ENCODE measurements at regions not wholly inside any gene's neighbourhood (a gene's known extent, or its start where the extent isn't known, plus 50 kb on each side); places are given as distances from the start of the nearest gene placed in this dataset.
A peak's percentile ranks its signal among the peaks of the same experiment; 100 is the strongest.

GRCh38 chr3:43867436-43868072 is 176.8 kb downstream of the ABHD5 start:
- DNase-seq = no peak

DNA sequence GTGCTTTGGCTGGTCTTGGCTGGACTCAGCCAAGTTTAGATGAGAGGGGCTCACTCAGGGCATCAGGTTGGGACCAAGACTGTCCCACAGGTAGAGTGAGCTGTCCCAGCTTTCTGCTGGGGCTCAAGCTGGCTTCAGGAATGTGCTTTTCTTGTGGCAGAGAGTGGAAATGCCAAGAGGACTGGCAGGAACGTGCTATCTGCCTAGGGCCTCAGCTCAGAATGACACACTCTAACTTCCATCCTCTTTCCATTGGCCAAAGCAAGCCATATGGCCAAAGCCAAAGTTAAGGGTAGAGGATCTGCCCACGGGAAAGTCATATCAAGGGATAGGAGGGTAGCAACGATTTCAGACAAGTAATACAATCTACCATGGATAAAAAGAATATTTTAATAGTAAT is 178.8 kb downstream of the ABHD5 start:
- no peak for DNase-seq

GRCh38 chr3:43870120-43870519 is 179.4 kb downstream of the ABHD5 start:
- DNase-seq = peak in 1 of 2 donors; percentile 29

GRCh38 chr3:43870844-43871626 is 180.3 kb downstream of the ABHD5 start:
- DNase-seq = no peak

GRCh38 chr3:43871627-43872245 is 181.0 kb downstream of the ABHD5 start:
- DNase-seq = no peak

GRCh38 chr3:43872301-43872700 is 181.6 kb downstream of the ABHD5 start:
- DNase-seq = no peak

DNA sequence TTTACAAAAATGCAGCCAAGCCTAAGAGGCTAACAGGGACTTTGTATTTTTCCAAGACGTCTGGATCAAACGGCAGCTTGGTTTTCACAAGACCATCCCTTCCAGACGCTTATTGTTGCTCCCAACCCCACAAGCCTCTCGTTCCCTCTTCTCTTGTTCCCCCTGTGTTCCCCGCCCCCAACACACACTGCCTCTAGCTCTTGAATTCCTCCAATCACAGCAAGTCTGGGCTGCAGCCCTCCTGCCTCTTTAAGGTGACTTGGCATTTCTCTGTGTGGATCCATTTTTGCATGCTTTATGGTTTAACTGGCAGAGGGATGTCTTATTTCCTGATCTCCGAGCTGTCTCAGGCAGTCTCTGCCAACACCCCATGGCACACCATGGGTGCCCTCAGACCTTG is 182.2 kb downstream of the ABHD5 start:
- DNase-seq = no peak

GRCh38 chr3:43873723-43874122 is 183.0 kb downstream of the ABHD5 start:
- no peak for DNase-seq

- no peak for DNase-seq
These were observed 183.6 kb downstream of the ABHD5 start for GRCh38 chr3:43874290-43874689.

- DNase-seq = no peak
These were observed 184.0 kb downstream of the ABHD5 start for GRCh38 chr3:43874731-43875130.

DNA sequence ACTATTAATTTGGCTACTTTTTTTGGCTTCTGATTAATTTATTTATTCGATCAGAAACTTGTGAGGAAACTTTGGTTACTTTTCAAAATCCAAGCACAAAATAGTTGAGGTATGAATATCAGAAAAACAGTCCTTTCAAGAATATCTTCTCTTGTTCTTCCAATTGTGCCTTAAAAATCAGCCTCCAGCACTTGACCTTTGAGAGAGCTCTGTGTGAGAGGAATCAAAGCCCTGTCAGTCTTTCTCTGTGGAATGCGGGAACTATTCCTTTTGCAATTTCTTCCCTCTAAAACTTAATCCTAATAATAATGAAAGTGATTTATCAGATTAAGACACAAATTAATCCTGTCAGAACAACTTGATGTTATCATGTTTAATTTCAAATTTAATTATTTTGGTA is 185.9 kb downstream of the ABHD5 start:
- no peak for DNase-seq

DNA sequence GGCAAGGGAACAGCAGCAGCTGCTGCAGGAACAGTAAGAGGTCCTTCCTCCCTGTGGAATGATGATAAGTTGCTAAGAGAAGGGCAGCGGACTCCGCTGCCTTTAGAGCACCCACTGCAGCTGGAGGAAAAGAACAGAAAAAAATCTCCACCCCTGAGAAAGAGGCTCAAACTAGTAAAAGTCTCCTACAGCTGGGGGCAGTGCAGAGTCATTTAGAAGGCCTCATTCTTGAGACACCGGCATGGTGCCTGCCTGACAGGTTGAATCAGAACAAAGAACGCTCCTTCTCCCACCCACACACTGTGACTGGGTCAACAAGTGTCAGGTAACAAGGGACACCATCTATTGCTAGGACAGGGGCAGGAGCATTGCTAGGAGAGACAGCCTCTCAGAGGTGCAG is 188.4 kb downstream of the ABHD5 start:
- DNase-seq = no peak

DNA sequence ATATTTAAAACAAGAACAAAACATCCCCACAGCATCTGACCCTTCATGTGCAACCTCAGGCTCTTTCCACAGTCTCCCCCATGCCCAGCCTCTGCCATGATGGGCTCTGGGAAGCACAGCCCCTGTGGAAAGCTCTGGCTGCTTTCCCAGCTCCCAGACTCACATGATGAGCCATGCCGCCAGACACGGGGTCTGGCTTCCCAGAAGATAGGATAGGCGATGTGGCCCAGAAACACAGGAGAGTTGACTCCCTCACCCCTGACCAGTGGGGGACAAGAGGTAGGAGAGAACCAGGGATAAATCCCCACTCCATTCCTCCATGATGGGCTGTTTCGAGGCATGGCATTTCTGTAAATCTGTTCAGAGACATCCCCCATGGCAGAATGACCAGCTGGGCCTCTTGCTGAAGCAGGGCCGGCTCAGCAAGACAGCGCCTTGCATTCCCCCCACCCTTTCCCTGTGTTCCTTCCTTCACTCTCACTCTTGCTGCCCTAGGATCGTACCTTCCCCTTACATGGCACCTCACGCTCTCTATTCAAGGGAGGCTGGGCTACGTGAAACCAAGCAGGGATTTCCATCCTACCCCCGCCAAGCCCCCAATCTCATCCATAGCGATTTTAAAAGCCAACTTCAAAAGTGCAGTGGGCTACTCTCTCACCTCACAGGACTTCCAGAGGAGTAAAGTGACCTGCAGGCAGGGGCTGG is 192.4 kb downstream of the ABHD5 start:
- no peak for DNase-seq

- no peak for DNase-seq
These were observed 193.1 kb downstream of the ABHD5 start for GRCh38 chr3:43883729-43884396.

DNA sequence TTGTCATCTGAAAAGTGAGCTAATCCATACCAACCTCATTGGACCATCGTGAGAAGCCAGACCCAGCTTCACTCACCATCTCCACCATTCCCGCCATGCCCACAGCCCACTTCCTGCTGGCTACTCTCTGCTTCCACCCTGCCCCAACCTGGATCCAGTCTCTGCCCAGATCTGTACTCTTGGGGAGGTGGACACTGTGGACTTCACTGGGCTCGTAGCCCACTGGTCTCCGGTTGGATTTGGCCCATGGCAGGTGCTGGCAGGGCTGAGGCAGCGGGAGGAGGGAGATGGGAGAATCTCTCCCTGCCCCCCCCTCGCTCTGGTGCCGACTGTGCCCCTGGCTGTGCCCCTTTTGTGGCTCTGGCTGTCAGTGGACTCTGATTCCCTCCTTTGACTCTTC is 193.8 kb downstream of the ABHD5 start:
- no peak for DNase-seq

DNA sequence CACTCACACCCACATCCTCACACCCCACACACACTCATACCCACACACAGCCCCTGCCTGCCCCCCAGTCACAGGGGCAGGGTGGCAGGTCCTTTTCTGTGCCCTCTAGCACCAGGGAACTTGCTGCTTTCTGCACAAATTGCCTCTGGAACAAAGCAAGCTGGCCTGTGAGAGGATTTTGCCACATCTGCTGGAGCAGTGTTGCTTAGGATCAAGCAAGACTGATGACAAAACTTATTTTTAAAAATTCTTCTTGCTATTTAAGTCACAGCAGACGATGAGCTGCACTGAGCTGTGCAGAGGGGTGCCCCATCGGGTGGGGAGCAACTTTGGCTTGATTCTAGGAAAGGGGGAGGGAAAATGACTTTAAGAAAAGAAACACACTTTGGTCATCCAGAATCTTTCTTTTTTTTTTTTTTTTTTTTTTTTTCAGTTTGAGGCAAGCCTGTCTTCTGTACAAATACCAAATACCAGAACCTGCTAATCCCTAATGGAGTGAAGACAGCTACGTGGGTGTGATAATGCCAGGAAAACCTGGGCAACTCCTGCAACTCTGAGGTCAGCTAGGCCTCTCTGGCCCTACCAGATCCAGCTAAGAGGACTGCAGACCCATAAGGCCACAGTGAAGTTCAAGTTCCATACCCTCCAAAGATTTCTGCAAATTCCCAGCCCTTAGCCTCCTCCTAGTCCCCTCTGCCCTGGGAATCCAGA is 195.3 kb downstream of the ABHD5 start:
- no peak for DNase-seq

GRCh38 chr3:43892061-43892460 is 201.3 kb downstream of the ABHD5 start:
- DNase-seq = no peak

GRCh38 chr3:43892526-43892925 is 201.8 kb downstream of the ABHD5 start:
- DNase-seq = no peak

DNA sequence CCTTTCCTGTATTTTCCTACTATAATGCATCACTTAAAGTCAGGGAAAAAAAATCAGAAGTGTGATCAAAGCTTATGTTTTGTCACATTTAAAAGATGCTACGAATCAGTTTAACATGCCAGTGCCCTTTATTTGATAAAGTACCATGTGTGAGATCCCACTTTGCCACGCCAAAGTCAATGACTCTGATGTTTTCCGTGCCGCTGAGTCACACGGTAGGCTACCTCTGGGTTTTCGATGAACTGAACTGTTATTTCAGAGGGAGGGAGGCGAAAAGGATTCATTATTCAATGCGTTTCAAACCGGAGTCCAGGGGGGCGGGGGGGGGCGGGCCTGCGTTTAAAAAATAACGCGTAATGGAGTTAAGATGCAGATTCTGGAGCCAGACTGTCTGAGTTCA is 203.0 kb downstream of the ABHD5 start:
- no peak for DNase-seq

GRCh38 chr3:43894176-43895049 is 203.7 kb downstream of the ABHD5 start:
- DNase-seq = peak in 1 of 2 donors; percentile 21

- DNase-seq = no peak
These were observed 204.8 kb downstream of the ABHD5 start for GRCh38 chr3:43895573-43895972.

Measured in hippocampal formation (tissue), 2 donors.